ENCODE measurements at regions not wholly inside any gene's neighbourhood (a gene's known extent, or its start where the extent isn't known, plus 50 kb on each side); places are given as distances from the start of the nearest gene placed in this dataset.

DNA sequence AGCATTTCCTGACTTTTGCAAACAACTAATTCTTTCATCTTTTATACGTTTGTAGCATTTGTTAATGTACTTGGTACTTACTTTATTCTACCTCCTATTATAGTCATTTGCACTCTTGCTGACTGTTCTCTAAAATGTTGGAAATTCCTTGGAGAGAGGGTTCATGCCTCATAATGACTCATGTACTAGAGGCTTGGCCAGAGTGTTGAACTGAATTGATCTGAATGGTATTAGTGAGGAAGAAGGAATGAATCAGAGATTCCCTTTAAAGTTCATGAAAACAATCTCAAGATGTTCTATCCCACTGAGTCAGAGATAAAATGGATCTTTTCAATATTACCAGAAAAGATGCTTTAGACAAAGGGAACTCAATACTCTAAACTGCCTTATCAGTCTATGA is 383.4 kb downstream of the SEC16B start:
- no peak overlapping the region for H3K4me2 ChIP-seq (ENCODE audit: low read length)
- no peak overlapping the region for H2AK5ac ChIP-seq (ENCODE audit: low read length)
- H3K4me3 ChIP-seq (ENCODE audit: low read depth, low read length), result no peak overlapping the region
- H3K18ac ChIP-seq (ENCODE audit: low read length), result no peak overlapping the region
- no peak overlapping the region for H2BK120ac ChIP-seq (ENCODE audit: insufficient read depth, low read length, poor library complexity)
- no peak overlapping the region for H3K27ac ChIP-seq (ENCODE audit: low read depth, low read length)
- peaks cover 10 to 11% of the 10 kb centered on the region in 2 experiments for H3K4me1 ChIP-seq (ENCODE audit: control insufficient read depth in 1 of 2, insufficient read depth in 2 of 2, low read length in 2 of 2)
- no peak overlapping the region for H2AFZ ChIP-seq (ENCODE audit: insufficient read depth, low read length, poor library complexity)
- H4K91ac ChIP-seq (ENCODE audit: low read depth, low read length), result no peak overlapping the region
- no peak overlapping the region for H3K4ac ChIP-seq (ENCODE audit: low read depth, low read length)
- H3K14ac ChIP-seq (ENCODE audit: low read length), result no peak overlapping the region
- H3K9me3 ChIP-seq (ENCODE audit: insufficient read depth, low read depth, low read length), result no peaks in the 10 kb centered on the region
- H2BK12ac ChIP-seq (ENCODE audit: low read length), result no peak overlapping the region
- no peak overlapping the region for H4K12ac ChIP-seq (ENCODE audit: low read depth, low read length)
- no peaks in the 10 kb centered on the region for H3K79me2 ChIP-seq (ENCODE audit: control insufficient read depth, insufficient read depth, low read length, poor library complexity)
- H3K9ac ChIP-seq (ENCODE audit: low read length), result no peak overlapping the region
- no peaks in the 10 kb centered on the region for H3K27me3 ChIP-seq (ENCODE audit: insufficient read depth, low read length)
- peaks cover 4% of the 10 kb centered on the region for H3K79me1 ChIP-seq (ENCODE audit: low read length)
- DNase-seq, result peak in 1 of 2 donors; percentile 77
- no peaks in the 10 kb centered on the region for H3K36me3 ChIP-seq (ENCODE audit: control insufficient read depth in 1 of 2, insufficient read depth in 2 of 2, low read length in 2 of 2)
- H4K8ac ChIP-seq (ENCODE audit: low read depth, low read length), result no peak overlapping the region
- H3K23ac ChIP-seq (ENCODE audit: low read length), result no peak overlapping the region
- no CpG with 5 or more reads among the region's 1 CpG for WGBS (ENCODE audit: extremely low coverage, insufficient coverage, insufficient read length)
- no peak overlapping the region for H2BK5ac ChIP-seq (ENCODE audit: low read depth, low read length, poor library complexity)

DNA sequence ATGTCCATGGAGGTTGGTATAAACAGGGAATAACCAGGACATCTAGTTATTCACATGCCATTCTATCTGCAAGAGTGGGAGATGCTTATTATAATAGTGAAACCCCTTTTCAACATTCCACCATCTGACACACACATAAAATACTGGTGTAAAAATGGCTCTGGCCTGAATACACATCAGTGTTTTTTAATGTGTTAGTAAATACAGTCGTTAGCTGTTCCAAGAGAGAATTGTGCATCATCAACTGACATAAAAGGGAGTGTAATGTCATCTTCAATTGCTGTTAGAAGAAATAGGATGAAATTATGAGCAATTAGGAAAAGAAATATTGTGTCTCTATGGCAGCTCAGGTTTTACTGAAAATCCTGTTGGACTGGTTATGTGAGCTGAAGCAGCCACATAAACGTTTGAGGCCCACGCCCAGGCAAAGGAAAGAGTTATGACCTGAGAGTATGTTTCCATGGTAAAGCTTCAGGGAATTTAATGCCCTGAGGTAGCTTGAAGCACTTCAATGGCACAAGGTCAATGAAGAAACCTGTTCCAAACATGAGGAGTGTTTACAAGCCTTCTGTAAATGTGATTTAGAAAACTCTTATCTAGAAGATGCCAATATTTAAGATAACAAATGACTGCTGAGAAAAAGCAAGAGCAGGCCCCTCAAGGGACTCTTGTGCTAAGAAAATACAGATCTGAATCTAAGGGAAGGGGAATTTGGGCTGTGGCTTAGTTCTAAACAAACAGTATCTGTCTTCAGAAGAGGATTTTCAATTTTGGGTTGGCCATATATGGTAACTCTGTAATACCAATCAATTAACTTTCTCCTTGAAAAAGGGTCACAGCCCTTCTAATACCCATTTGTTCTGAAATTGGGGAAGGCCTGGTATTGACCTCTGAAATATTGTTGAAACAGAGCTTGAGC is 384.3 kb downstream of the SEC16B start:
- Histone ChIP-seq H4K91ac (ENCODE audit: low read depth, low read length) (peak overlapping the region; percentile 19), H3K18ac (ENCODE audit: low read length) (no peak overlapping the region), H2AK5ac (ENCODE audit: low read length) (no peak overlapping the region), H3K79me2 (ENCODE audit: control insufficient read depth, insufficient read depth, low read length, poor library complexity) (no peaks in the 10 kb centered on the region), H3K4ac (ENCODE audit: low read depth, low read length) (peak overlapping the region; percentile 43), H3K9ac (ENCODE audit: low read length) (no peak overlapping the region), H3K36me3 (ENCODE audit: control insufficient read depth in 1 of 2, insufficient read depth in 2 of 2, low read length in 2 of 2) (no peaks in the 10 kb centered on the region), H4K8ac (ENCODE audit: low read depth, low read length) (no peak overlapping the region), H3K4me2 (ENCODE audit: low read length) (peak overlapping the region; percentile 12), H3K4me1 (ENCODE audit: control insufficient read depth in 1 of 2, insufficient read depth in 2 of 2, low read length in 2 of 2) (peaks cover 10 to 11% of the 10 kb centered on the region in 2 experiments), H3K4me3 (ENCODE audit: low read depth, low read length) (no peak overlapping the region), H3K79me1 (ENCODE audit: low read length) (peaks cover 4% of the 10 kb centered on the region), H2AFZ (ENCODE audit: insufficient read depth, low read length, poor library complexity) (no peak overlapping the region), H3K14ac (ENCODE audit: low read length) (peak overlapping the region; percentile 17), H2BK12ac (ENCODE audit: low read length) (peak overlapping the region; percentile 37), H3K27me3 (ENCODE audit: insufficient read depth, low read length) (no peaks in the 10 kb centered on the region), H2BK120ac (ENCODE audit: insufficient read depth, low read length, poor library complexity) (peak overlapping the region; percentile 47), H2BK5ac (ENCODE audit: low read depth, low read length, poor library complexity) (peak overlapping the region; percentile 61), H3K27ac (ENCODE audit: low read depth, low read length) (peak overlapping the region; percentile 76), H3K9me3 (ENCODE audit: insufficient read depth, low read depth, low read length) (no peaks in the 10 kb centered on the region), H3K23ac (ENCODE audit: low read length) (no peak overlapping the region), H4K12ac (ENCODE audit: low read depth, low read length) (no peak overlapping the region)
- no CpG with 5 or more reads among the region's 3 CpGs for WGBS (ENCODE audit: extremely low coverage, insufficient coverage, insufficient read length)
- peak; percentile 95 to 99 for DNase-seq

DNA sequence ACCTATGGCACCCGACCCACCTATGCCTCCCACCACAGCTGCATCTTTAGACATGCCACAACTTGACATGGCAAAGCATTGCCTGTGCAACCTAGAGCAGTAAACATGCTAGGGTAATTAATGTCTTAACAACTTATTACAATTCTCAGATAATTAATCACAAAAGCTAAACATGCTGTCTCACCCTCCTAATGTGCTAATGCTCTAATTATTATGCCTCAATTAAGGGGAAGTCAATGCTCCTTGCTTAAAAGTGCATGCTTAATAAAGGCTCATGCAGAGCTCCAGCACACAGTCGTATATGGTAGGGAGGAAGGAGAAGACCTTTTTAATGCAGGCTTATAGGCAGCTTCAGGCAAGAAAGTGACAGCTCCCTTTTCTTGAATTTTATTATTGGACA is 396.0 kb downstream of the SEC16B start:
- Histone ChIP-seq H2AFZ (ENCODE audit: insufficient read depth, low read length, poor library complexity) (no peak overlapping the region), H3K4me3 (ENCODE audit: low read depth, low read length) (no peak overlapping the region), H3K18ac (ENCODE audit: low read length) (no peak overlapping the region), H3K27me3 (ENCODE audit: insufficient read depth, low read length) (no peaks in the 10 kb centered on the region), H3K36me3 (ENCODE audit: control insufficient read depth in 1 of 2, insufficient read depth in 2 of 2, low read length in 2 of 2) (no peaks in the 10 kb centered on the region), H3K14ac (ENCODE audit: low read length) (no peak overlapping the region), H3K9me3 (ENCODE audit: insufficient read depth, low read depth, low read length) (no peaks in the 10 kb centered on the region), H2BK5ac (ENCODE audit: low read depth, low read length, poor library complexity) (no peak overlapping the region), H3K79me1 (ENCODE audit: low read length) (no peaks in the 10 kb centered on the region), H3K4me1 (ENCODE audit: control insufficient read depth in 1 of 2, insufficient read depth in 2 of 2, low read length in 2 of 2) (no peaks in the 10 kb centered on the region), H3K23ac (ENCODE audit: low read length) (no peak overlapping the region), H3K4me2 (ENCODE audit: low read length) (no peak overlapping the region), H3K4ac (ENCODE audit: low read depth, low read length) (no peak overlapping the region), H4K91ac (ENCODE audit: low read depth, low read length) (no peak overlapping the region), H3K79me2 (ENCODE audit: control insufficient read depth, insufficient read depth, low read length, poor library complexity) (no peaks in the 10 kb centered on the region), H2AK5ac (ENCODE audit: low read length) (no peak overlapping the region), H4K8ac (ENCODE audit: low read depth, low read length) (no peak overlapping the region), H3K27ac (ENCODE audit: low read depth, low read length) (no peak overlapping the region), H3K9ac (ENCODE audit: low read length) (no peak overlapping the region), H2BK120ac (ENCODE audit: insufficient read depth, low read length, poor library complexity) (no peak overlapping the region), H2BK12ac (ENCODE audit: low read length) (no peak overlapping the region), H4K12ac (ENCODE audit: low read depth, low read length) (no peak overlapping the region)
- DNase-seq, result no peak
- no CpG with 5 or more reads among the region's 2 CpGs for WGBS (ENCODE audit: extremely low coverage, insufficient coverage, insufficient read length)

DNA sequence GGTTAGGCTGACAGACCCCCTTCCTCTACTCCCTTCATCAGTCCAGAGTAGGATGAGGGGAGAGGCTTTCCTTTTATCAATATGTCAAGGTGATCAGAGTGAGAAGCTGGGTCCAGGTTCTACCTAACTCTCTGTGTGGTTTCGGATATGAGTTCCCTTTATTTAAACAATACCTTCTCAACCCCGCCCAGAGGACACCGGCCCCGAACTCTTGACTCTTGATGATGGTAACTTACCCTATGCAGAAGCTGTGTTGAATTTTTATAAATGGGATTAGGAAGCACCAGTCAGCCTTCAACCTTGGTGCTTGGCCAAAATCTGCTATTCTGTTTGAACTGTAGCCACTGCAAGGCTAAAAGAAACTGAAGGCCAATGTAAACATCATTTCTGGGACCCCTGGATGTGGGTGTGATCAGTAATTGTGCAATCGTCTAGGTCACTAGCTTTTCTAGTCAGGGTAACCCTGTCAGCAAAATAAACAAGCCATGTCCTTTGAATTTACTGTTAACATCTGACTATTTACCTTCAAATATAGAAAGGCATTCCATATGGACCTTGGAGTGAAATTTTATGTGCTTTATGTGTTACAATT is 398.3 kb downstream of the SEC16B start:
- no peaks in the 10 kb centered on the region for H3K27me3 ChIP-seq (ENCODE audit: insufficient read depth, low read length)
- H3K4me2 ChIP-seq (ENCODE audit: low read length), result no peak overlapping the region
- no peak overlapping the region for H3K4me3 ChIP-seq (ENCODE audit: low read depth, low read length)
- no peaks in the 10 kb centered on the region for H3K4me1 ChIP-seq (ENCODE audit: control insufficient read depth in 1 of 2, insufficient read depth in 2 of 2, low read length in 2 of 2)
- WGBS (ENCODE audit: extremely low coverage, insufficient coverage, insufficient read length), result no CpG with 5 or more reads among the region's 5 CpGs
- H4K91ac ChIP-seq (ENCODE audit: low read depth, low read length), result no peak overlapping the region
- no peak overlapping the region for H3K14ac ChIP-seq (ENCODE audit: low read length)
- no peaks in the 10 kb centered on the region for H3K79me1 ChIP-seq (ENCODE audit: low read length)
- no peak overlapping the region for H3K4ac ChIP-seq (ENCODE audit: low read depth, low read length)
- H3K18ac ChIP-seq (ENCODE audit: low read length), result no peak overlapping the region
- no peaks in the 10 kb centered on the region for H3K36me3 ChIP-seq (ENCODE audit: control insufficient read depth in 1 of 2, insufficient read depth in 2 of 2, low read length in 2 of 2)
- no peaks in the 10 kb centered on the region for H3K9me3 ChIP-seq (ENCODE audit: insufficient read depth, low read depth, low read length)
- H3K9ac ChIP-seq (ENCODE audit: low read length), result no peak overlapping the region
- H3K23ac ChIP-seq (ENCODE audit: low read length), result no peak overlapping the region
- H4K12ac ChIP-seq (ENCODE audit: low read depth, low read length), result no peak overlapping the region
- no peak overlapping the region for H2BK5ac ChIP-seq (ENCODE audit: low read depth, low read length, poor library complexity)
- no peak overlapping the region for H2AFZ ChIP-seq (ENCODE audit: insufficient read depth, low read length, poor library complexity)
- H2BK12ac ChIP-seq (ENCODE audit: low read length), result no peak overlapping the region
- H4K8ac ChIP-seq (ENCODE audit: low read depth, low read length), result no peak overlapping the region
- H2AK5ac ChIP-seq (ENCODE audit: low read length), result no peak overlapping the region
- H3K27ac ChIP-seq (ENCODE audit: low read depth, low read length), result no peak overlapping the region
- no peak overlapping the region for H2BK120ac ChIP-seq (ENCODE audit: insufficient read depth, low read length, poor library complexity)
- no peaks in the 10 kb centered on the region for H3K79me2 ChIP-seq (ENCODE audit: control insufficient read depth, insufficient read depth, low read length, poor library complexity)
- no peak for DNase-seq
